Gastroesophageal sphincter (tissue), 4 donors: ENCODE measurements at regions not wholly inside any gene's neighbourhood (a gene's known extent, or its start where the extent isn't known, plus 50 kb on each side); places are given as distances from the start of the nearest gene placed in this dataset.
A peak's percentile ranks its signal among the peaks of the same experiment; 100 is the strongest.

Experiments
- ATAC-seq: fragments of 150-250 bp; one replicate; pipeline ENCODE4 v1.9.1; 2016; ENCODE audit warnings: mild to moderate bottlenecking, moderate library complexity
- H3K27ac ChIP-seq, 4 donors: fragments of 200-600 bp; sonication (generic) in 3 of 4; 1 replicate in 3 of 4; 2 replicates in 1 of 4; pipeline ENCODE4 v1.5.1; 2016 to 2019
- H3K27me3 ChIP-seq: fragments of 200-600 bp; sonication (generic); one replicate; pipeline ENCODE4 v1.5.1; 2019
- H3K36me3 ChIP-seq, 2 donors: fragments of 200-600 bp; sonication (generic); one replicate each; pipeline ENCODE4 v1.5.1; 2019; ENCODE audit warnings: control low read depth in 1 of 2
- H3K4me1 ChIP-seq, 3 donors: fragments of 200-600 bp; sonication (generic); 1 replicate in 2 of 3; 2 replicates in 1 of 3; pipeline ENCODE4 v1.5.1; 2016 to 2019; ENCODE audit warnings: control low read depth in 2 of 3
- H3K4me3 ChIP-seq, 2 donors: fragments of 200-600 bp; sonication (generic); one replicate each; pipeline ENCODE4 v1.5.1; 2019; ENCODE audit warnings: mild to moderate bottlenecking in 1 of 2, moderate library complexity in 1 of 2
- H3K9me3 ChIP-seq, 3 donors: fragments of 200-600 bp; sonication (generic); one replicate each; pipeline ENCODE4 v1.5.1; 2017 to 2019; ENCODE audit warnings: control low read depth in 2 of 3
- CTCF ChIP-seq, 4 experiments: fragments of 200-600 bp in 2 of 4; fragments of 450-650 bp in 2 of 4; sonication (generic) in 1 of 4; IDR thresholded peaks; one replicate each; pipeline ENCODE4 v1.5.1; 2017 to 2019; ENCODE audit warnings: antibody characterized with exemption in 4 of 4, mild to moderate bottlenecking in 2 of 4, moderate library complexity in 2 of 4
- EP300 ChIP-seq: sonication (generic); formaldehyde crosslinking; IDR thresholded peaks from one replicate; pipeline ENCODE4 v1.6.1; 2017; ENCODE audit warnings: antibody characterized with exemption, mild to moderate bottlenecking
- POLR2A ChIP-seq, 2 donors: fragments of 450-650 bp; IDR thresholded peaks; one replicate each; pipeline ENCODE4 v1.6.1; 2017; ENCODE audit warnings: antibody characterized with exemption in 2 of 2, mild to moderate bottlenecking in 2 of 2, moderate library complexity in 1 of 2
- POLR2AphosphoS5 ChIP-seq: sonication (generic); formaldehyde crosslinking; IDR thresholded peaks from one replicate; pipeline ENCODE4 v1.6.1; 2017; ENCODE audit warnings: antibody characterized with exemption
- WGBS, 2 donors: methylation state at CpG; one replicate each; pipeline ENCODE4 v1.1.5; 2018; ENCODE audit warnings: low coverage in 1 of 2; 5-methylcytosine and 5-hydroxymethylcytosine counted together

GRCh38 chr7:27419581-27420177 is 177.1 kb downstream of the EVX1 start:
- no peaks in the 10 kb centered on the region for H3K9me3 ChIP-seq
- WGBS, 2 donors: 80% methylated on average over 2 of the region's 2 CpGs; no CpG with 5 or more reads in 1 of the 2 donors
- no peak for ATAC-seq

DNA sequence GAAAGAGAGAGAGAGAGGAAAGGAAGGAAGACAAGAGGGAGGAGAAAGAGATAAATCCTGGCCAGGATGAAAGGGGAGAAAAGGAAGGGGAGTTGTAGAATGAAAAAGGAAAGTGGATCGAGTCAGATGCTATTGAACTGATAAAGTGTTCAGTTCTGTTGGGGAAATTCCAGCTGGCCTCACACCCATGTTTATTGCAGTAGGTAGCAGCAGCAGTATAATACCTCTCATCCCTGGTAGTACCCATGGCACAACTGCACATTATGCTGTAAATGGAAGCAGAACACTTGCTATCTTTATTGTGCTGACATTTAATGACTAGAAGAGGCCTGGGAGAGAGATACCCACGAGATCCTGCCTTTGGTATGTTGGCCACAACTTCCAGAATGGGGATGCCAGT is 178.1 kb downstream of the EVX1 start:
- no peaks in the 10 kb centered on the region for H3K36me3 ChIP-seq
- peaks cover 0 to under 1% (median 0%) of the 10 kb centered on the region in 3 donors for H3K9me3 ChIP-seq
- H3K4me3 ChIP-seq: no peak overlapping the region
- TF ChIP-seq POLR2AphosphoS5 (no peak), EP300 (no peak), CTCF (IDR thresholded peaks at IDR 0.05) (no peak), POLR2A (IDR thresholded peaks at IDR 0.05) (no peak)
- peaks cover 9% of the 10 kb centered on the region for H3K27me3 ChIP-seq
- no peaks in the 10 kb centered on the region for H3K4me1 ChIP-seq
- WGBS, 2 donors: 60 to 74% methylated on average over 1 to 2 of the region's 2 CpGs
- no peak overlapping the region for H3K27ac ChIP-seq
- ATAC-seq: no peak

More at GRCh38 chr7:27419581-27420177, 177.1 kb downstream of the EVX1 start:
- no peaks in the 10 kb centered on the region for H3K27me3 ChIP-seq
- H3K4me1 ChIP-seq: no peaks in the 10 kb centered on the region
- H3K27ac ChIP-seq: no peak overlapping the region
- no peak overlapping the region for H3K4me3 ChIP-seq
- no peaks in the 10 kb centered on the region for H3K36me3 ChIP-seq
- TF ChIP-seq POLR2AphosphoS5 (peak; percentile 31), CTCF (IDR thresholded peaks at IDR 0.05) (no peak)

- no peak for ATAC-seq
- TF ChIP-seq CTCF (IDR thresholded peaks at IDR 0.05) (no peak), POLR2A (IDR thresholded peaks at IDR 0.05) (no peak), POLR2AphosphoS5 (no peak), EP300 (no peak)
- Histone ChIP-seq H3K9me3 (peaks cover 0 to 9% (median 0%) of the 10 kb centered on the region in 3 donors), H3K4me3 (no peak overlapping the region), H3K4me1 (no peaks in the 10 kb centered on the region), H3K27me3 (peaks cover 24% of the 10 kb centered on the region), H3K27ac (no peak overlapping the region), H3K36me3 (no peaks in the 10 kb centered on the region)
- WGBS, 2 donors: 72 to 100% methylated on average over 5 to 7 of the region's 8 CpGs
Measured at GRCh38 chr7:27423290-27423689, 180.7 kb downstream of the EVX1 start.

GRCh38 chr7:27423821-27424220 is 181.2 kb downstream of the EVX1 start:
- TF ChIP-seq CTCF (IDR thresholded peaks at IDR 0.05) (no peak), POLR2A (IDR thresholded peaks at IDR 0.05) (no peak), POLR2AphosphoS5 (no peak), EP300 (no peak)
- no peaks in the 10 kb centered on the region for H3K4me1 ChIP-seq
- H3K9me3 ChIP-seq: peaks cover 0 to 9% (median 0%) of the 10 kb centered on the region in 3 donors
- 86 to 100% methylated on average over 1 to 3 of the region's 10 CpGs for WGBS, 2 donors
- peaks cover 24% of the 10 kb centered on the region for H3K27me3 ChIP-seq
- H3K27ac ChIP-seq: no peak overlapping the region
- no peak for ATAC-seq
- no peaks in the 10 kb centered on the region for H3K36me3 ChIP-seq
- no peak overlapping the region for H3K4me3 ChIP-seq

DNA sequence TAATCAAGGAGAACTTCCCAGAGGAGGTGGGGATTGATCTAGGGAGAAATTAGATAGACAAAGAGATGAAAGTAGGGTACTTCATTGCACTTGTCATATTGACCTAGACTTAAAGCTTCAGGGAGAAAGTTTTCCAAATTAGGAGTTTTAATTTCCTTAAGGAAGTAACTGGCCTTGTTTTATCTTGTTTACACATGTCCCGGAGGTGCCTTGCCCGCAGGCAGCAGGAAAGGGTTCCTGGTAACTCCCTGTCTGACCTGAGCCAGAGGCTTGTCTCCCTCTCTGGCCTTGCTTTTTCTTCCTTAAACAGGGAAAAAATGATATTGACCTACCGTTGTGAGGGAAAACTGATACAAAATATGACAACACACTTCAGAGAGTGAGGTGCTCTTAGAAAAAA is 181.6 kb downstream of the EVX1 start:
- no peak for TF ChIP-seq POLR2A (IDR thresholded peaks at IDR 0.05)
- TF ChIP-seq POLR2AphosphoS5: no peak
- no peak for TF ChIP-seq CTCF (IDR thresholded peaks at IDR 0.05)
- no peak for TF ChIP-seq EP300
- no peak overlapping the region for H3K4me3 ChIP-seq
- no peaks in the 10 kb centered on the region for H3K36me3 ChIP-seq
- WGBS, 2 donors: 26 to 60% methylated on average over 3 of the region's 3 CpGs
- no peaks in the 10 kb centered on the region for H3K4me1 ChIP-seq
- H3K9me3 ChIP-seq: peaks cover 0 to 9% (median 0%) of the 10 kb centered on the region in 3 donors
- H3K27me3 ChIP-seq: peaks cover 24% of the 10 kb centered on the region
- ATAC-seq: no peak
- H3K27ac ChIP-seq: no peak overlapping the region
